HG03108 (cell line): ENCODE measurements at regions not wholly inside any gene's neighbourhood (a gene's known extent, or its start where the extent isn't known, plus 50 kb on each side); places are given as distances from the start of the nearest gene placed in this dataset.
"Not testable (repeated sequence)": the region's sequence is repeated elsewhere in the genome, so short reads cannot be mapped to it uniquely, and the experiment has no call there.

Experiments used
- ATAC-seq: cut with Tn5 transposase; IDR thresholded peaks from one replicate; pipeline ENCODE4 v1.9.1; 2021; ENCODE audit warnings: moderate library complexity; ENCODE audit not compliant: unreplicated experiment

DNA sequence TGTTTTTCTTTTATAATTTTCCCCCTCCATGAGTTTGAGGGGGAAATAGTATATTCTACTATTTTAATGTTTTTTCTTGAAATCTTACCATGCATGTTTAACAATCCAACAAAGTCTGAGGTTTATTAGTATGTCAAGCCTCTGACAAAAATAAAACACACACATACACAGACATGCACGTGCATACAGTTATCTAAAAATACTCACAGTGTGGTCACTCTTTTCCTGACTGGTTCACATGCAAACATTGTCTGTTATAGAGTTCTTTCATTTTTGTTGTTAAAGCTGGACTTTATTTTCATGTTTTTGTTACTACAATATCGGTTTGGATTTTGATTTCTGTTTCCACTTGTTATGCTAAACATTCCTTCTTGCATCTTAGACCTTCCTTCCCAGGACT, 236.6 kb downstream of the MFSD1 start:
- no peak for ATAC-seq

DNA sequence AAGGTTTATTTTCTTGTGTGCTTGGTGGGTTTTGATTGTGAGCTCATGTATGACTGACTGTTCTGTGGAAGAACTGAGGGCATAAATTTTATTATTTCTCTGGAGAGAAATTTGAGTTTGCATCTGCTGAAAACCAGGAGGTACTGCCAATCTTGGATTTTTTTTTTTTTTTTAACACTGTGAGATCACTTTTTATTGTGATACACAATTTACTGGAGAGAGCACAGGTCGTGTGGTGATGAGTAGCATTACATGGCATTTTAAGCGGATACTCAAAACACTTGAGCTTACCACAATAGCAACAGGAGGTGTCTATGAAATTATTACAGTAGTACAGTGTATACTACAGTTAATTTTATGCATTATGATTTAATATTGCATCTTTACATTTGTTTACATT, 237.4 kb downstream of the MFSD1 start:
- no peak for ATAC-seq

DNA sequence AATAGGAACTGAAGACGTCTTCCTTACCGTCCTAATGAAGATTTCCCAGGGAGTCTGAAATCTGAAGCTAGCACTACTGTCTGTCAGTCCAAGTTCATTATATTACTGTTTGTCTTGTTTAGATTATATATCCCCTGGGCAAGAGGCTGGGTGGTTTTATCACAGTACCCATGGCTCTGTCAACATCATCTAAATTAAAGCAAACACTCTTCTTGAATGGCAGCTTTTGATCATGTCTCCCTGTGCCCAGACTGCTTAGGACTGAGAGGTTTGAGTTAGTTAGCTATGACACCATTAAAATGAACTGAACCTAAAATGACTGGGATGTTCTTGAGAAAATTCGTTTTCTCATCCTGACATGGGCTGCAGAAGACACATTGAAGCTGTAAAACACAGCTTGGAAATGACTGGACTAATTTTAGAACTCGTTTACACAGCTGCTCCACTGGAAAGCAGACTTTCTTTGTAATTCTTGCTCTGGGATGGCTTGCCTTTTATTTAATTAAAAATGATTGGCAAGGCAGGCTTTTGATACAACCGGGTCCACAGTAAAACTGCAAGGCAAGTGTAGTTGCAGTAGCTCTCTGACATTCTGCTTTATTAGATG, 243.5 kb downstream of the MFSD1 start:
- ATAC-seq = no peak

DNA sequence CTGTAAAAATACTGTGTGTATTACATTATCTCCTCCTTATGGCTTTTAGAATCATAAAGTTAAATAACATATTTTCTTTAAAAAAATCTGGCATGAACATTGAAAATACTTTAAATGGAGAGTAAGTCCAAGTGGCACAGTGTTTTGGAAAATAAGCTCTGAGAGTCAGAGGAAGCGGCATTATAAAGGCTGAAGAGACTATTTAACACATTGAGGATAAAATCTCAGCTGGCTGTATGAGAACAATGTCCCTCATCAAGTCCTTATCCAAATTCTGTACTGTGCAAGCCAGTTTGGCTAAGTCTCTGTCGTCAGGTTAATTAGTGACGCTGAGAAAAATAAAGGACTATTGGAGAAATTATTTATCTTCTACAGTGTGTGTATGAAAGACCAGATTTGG, 245.5 kb downstream of the MFSD1 start:
- ATAC-seq = no peak

DNA sequence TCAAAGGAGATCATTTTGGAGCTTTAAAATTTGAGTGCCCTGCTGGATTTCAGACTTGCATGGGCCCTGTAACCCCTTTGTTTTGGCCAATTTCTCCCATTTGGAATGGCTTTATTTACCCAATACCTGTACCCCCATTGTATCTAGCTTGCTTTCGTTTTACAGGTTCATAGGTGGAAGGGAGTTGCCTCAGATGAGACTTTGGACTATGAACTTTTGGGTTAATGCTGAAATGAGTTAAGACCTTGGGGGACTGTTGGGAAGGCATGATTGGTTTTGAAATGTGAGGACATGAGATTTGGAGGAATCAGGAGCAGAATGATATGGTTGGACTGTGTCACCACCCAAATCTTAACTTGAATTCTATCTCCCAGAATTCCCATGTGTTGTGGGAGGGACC, 250.6 kb downstream of the MFSD1 start:
- not testable (repeated sequence) for ATAC-seq

DNA sequence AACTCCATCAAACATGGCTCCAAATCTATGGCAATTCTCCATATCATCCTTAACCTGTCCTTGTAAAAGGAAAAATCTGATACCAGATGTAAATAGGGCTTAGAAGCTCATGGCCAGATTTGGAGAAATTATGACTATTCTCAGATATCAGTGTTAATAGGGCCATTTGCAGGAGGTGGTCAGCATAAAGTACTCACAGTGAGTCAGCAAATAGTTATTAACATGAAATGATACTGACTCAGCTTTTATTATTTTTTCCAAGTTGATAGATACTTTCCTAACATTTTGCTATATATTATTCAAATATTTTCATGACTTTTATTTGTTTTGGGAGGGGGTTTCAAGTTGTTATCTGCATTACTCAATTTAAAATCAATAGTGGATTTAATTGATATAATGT, 255.8 kb downstream of the MFSD1 start:
- no peak for ATAC-seq

DNA sequence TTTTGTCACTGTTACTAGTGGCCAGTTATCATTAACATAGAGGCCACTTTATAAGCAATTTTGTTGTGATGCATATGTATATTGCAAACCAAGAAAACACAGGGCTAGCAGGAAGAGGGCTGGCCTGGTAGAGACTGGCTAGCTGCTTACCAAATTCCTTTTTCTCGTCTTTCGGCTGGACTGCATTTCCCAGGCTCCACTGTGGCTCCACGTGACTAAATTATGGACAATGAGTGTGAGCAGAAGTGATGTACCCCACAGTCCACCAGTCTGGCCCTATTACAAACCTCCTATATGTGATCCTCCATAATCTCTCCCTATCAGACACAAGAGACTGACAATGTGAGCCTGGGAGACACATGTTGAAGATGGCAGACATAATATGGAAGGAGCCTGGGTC, 257.0 kb downstream of the MFSD1 start:
- no peak for ATAC-seq

DNA sequence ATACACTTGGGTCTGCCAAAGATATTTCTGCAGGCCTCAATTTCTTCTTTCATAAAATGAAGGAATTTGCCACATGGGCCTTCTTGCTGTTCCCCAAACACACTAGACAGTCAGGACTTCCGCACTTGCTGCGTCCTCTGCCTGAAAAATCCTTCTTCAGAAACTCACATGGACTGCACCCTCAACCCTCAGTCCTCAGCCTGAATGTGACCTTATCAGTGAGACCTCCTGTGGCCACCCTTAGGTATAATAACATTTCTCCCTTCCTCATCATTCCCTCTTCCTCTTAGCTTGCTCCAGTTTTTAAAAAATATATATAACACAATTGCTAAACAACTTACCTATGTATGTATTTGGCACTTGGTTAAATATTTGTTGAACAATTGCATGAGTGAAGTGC, 257.5 kb downstream of the MFSD1 start:
- ATAC-seq = no peak

DNA sequence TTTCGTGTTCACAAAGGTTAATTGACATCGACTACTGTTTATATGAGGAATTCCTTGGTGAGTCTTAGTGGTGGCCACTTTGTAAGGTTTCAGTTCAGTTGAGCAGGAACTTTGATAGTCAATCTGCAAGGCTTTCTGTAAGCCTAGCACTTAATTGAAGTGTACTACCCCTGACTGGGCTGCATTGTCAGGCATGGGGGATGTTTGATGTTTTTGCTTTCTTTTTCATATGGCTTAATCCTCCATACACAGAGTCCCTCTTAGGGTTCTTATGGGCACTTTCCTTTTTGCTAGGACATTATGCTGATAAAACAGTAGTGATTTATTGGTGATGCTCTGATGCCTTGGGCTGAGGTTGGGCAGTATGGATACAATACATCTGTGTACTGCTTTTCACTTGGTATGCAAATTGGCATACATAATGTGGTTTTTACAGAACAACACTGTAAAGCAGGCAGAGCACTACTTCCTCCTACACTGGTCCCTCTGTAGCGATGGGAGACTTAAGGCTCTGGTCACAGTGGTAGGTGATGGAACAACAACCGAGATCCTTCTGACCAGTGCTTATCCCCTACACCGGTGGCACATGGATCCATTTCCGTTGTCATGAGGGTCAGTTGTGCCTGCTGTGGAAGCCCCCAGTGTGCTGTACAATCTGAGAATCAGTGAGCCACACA, 261.0 kb downstream of the MFSD1 start:
- no peak for ATAC-seq

DNA sequence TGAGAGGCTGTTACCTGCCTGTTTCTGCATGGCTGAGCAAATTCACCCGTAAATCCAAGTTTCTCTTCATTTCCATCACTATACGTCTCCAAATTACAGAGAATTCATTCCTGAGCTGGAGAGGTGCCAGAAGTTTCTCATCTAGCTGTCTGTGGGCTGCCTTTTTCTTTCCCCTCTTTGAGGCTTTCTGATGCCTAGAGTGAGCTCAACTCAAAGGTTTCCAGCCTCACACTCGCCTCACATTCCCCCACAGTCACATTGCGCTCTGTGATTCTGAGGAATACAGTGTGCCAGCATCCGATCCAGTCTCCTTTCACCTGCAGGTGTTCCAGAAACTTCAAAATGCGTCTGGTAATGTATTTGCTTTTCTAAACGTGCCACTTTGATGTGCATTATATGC, 267.2 kb downstream of the MFSD1 start, which contains the start of gene IQCJ:
IQCJ (plus strand) TSS at position 229 of the 400 bp plus-strand sequence.
- no peak for ATAC-seq

DNA sequence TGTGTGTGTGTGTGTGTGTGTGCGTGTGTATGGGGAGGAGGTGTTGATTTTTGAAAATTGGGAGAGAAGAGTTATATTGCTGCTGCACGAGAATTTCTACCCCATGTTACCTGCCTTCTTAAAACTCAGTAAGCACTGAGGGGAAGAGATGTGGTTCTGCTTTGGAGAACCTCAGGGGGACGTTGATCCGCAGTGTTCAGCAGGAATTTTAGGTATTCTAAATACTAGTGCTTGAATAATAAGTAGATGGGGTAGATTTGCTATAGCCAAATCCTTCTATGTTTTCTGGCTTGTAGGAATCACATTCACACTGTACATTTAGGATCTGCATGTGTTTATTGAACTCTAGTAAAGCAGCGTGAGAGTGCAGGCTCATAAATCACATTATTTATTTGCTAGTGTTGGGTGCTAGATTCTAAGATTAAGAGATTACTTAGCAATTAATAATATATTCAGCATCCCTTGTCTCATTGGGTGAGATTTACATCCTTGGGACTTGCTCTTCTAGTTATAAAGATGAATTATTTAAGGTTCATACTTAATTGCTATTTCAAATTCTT, 268.1 kb downstream of the MFSD1 start:
- no peak for ATAC-seq

DNA sequence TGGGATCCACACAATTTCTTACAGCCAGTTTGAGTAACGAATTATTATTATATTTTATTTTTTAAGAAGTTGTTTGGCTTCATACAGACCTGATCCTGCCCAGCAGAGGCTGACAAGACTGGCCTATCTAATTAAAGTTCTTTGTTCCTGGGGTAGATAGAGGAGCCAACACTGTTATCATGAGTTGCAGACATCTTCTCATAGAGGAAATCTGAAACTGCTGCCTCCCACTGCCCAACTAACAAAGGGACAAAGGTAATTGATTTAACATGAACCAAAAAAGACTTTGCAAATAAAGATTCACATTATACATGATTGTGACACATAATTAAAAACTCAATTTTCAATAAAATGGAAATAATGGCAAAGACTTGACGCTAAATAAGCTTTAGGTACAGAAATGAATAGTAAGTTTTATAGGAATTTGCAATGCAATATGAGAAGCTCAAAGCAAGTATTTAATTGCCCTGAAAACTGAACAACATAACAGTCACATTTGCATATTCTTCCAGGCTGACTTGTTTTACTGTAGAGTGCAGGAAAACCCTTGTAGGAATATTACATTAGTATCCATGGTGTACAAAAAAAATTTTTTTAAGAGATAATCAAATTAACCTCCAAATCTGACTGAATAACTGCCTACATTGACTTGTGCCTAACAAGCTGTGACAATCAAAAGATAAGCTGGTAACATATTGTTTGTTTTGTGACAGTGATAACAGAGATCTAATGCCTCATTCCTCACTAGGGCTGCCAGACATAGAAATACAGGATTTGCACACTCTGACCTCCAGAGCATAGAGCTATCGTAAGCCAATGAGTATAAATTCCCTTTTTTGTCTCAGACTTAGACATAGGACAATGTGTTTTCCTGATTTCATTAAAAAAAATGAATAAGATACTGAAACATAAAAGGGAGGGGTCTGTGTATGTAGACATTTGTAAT, 273.2 kb downstream of the MFSD1 start:
- ATAC-seq = no peak

DNA sequence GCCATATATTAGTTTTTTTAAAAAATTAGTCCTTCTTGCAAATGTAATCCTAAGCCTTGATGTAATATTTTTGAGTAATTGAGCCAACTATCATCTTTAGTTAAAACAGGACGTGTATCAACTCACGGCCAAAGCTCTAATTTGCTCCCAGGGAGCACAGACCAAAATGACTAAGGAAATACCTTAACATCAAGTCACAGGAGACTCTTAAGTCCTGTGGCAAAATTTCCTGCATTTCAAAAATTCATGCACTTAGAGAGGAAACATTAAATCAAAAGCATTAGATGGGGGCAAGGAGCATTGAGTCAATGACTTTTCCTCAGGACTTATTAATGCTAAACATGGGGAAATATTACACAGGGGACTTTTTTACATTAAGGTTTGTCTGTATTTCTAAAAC, 276.0 kb downstream of the MFSD1 start:
- ATAC-seq = no peak

DNA sequence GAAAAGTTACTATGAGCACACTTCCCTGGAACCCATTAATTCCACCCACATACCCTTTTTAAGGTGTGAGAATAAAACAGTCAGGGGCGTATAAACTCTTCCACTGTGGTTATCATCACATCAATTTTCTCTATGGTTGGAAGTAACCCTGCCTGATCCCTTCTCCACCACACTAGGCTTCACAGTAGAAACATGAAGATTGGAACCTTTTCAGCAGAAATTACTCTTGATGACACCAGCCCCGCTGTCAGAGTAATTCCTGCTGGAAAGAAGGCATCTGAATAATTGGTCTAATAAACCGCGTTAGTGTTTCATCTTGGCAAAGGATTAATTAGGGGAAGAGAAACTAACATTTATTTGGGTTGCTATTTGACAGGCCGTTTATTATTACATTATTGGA, 278.4 kb downstream of the MFSD1 start:
- ATAC-seq = no peak

DNA sequence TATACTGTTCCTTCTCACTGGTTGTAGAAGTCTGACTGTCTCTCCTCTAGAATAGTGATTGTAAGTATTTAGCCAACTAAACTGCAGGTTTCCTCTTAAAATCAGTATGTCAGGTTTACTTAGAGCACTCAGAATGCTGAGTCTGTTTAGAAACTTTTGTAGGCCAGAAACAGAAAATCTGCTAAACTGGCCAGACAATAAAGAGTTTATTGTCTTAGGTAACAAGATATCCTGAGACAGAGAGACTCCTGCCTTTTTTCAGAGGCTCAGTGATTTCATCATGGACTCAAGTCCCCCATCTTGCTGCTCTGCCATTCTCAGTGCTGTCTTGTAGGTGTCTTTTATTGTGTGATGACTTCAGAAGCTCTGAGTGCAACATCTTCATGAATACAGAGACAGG, 279.0 kb downstream of the MFSD1 start:
- ATAC-seq = no peak

DNA sequence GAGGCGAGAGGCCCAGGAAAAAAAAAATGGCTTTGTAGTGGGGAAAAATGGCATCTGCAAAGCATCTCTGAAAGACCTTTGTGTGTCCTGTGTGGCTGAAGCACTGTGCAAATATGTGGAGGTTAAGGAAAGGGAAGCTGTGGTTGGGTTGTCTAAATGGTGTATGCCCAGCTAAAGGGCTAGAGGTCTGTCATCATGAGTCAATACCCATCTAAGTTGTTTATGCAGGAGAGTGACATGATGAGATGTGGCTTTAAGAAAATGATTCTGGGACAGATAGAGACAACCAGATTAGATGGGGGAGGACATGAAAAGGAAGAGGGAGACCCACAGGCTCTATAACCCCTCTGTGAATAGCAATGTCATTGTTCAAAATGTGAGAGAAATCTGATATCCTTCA, 280.7 kb downstream of the MFSD1 start:
- no peak for ATAC-seq

DNA sequence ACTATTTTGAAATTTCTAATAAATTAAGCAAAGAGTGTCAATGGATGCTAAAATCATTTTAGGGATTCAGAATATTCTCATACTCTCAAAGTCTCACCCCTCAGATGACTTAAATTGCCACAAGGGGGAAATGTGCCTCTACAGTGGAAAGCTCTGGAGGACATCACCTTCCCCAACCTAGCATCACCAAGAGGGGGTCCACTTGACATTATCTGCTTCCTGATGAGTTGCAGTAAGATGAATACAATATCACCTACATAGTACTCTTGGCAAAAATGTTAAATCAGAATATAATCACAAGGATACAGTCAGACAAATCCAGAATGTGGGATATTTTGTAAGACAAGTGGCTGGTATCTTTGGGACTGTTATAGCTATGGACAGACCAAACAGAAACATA, 290.1 kb downstream of the MFSD1 start:
- no peak for ATAC-seq

DNA sequence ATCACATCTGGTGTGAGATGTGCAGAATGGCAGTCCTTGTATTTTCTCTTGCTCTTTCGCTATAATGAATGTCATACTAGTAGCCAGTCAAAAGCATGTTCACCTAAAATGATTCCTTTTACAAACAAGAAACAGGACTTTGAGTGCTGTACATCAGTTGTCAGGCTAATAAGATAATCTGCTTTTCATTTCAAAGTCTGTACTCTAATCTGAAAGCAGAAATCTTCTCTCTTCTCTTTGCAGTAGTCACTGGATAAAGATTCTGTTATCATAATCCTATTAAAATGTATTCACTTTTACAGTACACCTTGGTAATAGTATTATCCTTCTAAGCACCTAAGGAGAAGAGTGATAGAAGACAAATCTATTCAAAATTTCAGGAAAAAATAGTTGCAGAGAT, 300.1 kb downstream of the MFSD1 start:
- no peak for ATAC-seq

DNA sequence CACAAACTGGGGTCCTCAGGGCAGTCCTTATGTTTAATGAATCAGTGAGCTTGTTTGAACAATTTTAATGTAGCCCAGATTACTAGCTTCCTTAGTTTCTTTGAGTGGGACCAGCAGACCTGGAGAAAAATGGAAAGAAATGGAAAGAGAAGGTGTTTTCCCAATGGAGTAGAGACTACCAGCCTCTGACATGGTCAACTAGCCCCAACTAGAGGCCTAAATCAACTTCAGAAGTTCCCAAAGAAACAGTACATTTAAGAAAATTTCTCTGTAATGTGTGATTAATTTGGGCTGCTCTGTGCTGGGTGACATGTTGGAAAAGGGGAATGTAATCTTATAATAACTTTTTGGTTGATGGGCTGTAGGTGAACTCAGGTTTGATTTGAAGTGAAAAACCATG, 310.9 kb downstream of the MFSD1 start:
- ATAC-seq = no peak

DNA sequence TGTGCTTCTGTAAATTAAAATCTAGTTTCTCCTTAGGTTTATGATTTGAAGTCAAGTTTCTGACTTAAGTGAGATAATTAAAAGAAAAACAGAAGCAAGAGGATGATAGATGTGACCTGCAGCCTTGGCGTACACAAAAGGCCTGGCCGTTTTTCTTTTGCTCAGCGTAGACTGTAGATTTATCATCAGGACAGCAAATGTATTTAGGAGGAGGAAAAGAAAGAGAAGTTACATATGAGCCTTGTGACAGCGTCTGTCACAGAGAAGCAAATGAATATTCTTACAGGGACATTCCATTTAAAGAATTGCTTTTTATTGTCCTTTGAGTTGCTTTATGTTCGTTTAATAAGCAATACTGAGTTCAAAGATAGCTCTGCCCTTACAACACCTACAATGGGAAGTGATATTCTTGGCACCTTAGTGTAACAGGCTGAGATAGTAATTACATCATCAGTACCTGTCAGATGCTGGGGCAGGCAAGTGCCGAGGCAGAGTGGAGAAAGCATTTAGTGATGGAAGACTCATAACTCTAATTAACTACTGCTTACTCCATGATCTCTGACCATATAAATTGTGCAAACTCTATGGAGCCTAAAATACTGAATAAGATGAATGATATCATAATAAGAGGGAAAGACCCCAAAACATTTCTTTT, 311.5 kb downstream of the MFSD1 start:
- no peak for ATAC-seq

DNA sequence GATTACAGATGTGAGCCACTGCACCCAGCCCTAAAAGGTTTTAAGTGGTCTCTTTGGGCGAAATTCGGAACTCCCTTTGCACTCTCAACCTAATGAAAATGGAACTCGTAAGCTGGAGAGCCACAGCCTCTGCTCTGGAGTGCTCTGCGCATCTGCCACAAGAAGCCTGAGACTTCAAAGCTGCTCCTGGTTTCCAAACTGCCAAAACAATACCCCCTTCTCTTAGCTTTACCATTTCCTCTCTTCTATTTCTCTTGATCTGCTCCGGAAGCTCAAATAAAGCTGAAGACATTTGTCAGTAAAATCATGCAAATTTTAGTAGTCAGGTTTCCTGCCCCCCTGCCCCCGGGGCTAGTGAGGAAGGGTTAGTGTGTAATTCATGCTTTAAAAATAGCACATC, 312.7 kb downstream of the MFSD1 start:
- no peak for ATAC-seq
